ENCODE measurements at regions not wholly inside any gene's neighbourhood (a gene's known extent, or its start where the extent isn't known, plus 50 kb on each side); places are given as distances from the start of the nearest gene placed in this dataset.

DNA sequence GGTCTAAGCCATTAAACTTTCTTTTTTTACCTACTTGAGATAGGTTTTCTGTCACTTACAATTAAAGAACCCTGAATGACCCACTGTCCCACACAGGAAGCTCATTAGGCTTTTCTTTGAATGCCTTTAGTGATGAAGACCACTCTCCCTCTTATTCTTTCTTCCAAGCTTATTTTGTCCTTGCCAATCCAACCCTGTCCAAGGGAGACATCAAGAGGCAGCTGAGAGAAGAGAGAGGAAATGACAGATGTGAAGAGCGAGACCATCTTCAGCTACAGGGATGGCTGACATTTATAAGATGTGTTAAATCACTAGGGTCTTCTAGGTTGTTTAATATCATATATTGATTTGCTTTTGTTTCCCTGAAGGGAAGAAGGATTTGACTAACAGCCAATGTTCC is 133.5 kb downstream of the FAM114A2 start:
- no peak overlapping the region for H3K4me3 ChIP-seq (ENCODE audit: low read depth, low read length)
- no peak for DNase-seq (ENCODE audit: low read depth)
- TF ChIP-seq, protein P1, sequence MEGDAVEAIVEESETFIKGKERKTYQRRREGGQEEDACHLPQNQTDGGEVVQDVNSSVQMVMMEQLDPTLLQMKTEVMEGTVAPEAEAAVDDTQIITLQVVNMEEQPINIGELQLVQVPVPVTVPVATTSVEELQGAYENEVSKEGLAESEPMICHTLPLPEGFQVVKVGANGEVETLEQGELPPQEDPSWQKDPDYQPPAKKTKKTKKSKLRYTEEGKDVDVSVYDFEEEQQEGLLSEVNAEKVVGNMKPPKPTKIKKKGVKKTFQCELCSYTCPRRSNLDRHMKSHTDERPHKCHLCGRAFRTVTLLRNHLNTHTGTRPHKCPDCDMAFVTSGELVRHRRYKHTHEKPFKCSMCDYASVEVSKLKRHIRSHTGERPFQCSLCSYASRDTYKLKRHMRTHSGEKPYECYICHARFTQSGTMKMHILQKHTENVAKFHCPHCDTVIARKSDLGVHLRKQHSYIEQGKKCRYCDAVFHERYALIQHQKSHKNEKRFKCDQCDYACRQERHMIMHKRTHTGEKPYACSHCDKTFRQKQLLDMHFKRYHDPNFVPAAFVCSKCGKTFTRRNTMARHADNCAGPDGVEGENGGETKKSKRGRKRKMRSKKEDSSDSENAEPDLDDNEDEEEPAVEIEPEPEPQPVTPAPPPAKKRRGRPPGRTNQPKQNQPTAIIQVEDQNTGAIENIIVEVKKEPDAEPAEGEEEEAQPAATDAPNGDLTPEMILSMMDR (IDR thresholded peaks at IDR 0.05; ENCODE audit: insufficient read depth, low read length) = no peak

DNA sequence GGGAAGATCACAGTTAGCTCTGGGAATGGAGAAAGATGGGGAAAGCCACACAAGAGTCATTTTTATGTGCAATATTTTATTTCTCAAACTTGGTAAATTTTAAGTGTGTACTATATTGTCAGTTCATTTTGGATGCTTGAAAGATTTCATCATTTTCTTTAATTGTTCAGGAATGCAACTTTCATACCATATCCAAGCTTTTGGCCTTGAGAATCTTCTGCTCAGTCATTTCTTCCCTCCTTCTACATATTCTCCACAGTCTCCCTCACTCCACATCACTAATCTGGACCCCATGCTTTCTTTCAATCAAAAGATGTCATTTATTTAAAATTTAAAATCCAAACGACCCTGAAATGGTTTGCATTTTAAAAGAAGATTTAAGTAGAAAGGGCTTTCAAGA is 135.4 kb downstream of the FAM114A2 start:
- DNase-seq (ENCODE audit: low read depth) = no peak
- no peak overlapping the region for H3K4me3 ChIP-seq (ENCODE audit: low read depth, low read length)
- TF ChIP-seq, protein P1 (IDR thresholded peaks at IDR 0.05; ENCODE audit: insufficient read depth, low read length) = no peak

DNA sequence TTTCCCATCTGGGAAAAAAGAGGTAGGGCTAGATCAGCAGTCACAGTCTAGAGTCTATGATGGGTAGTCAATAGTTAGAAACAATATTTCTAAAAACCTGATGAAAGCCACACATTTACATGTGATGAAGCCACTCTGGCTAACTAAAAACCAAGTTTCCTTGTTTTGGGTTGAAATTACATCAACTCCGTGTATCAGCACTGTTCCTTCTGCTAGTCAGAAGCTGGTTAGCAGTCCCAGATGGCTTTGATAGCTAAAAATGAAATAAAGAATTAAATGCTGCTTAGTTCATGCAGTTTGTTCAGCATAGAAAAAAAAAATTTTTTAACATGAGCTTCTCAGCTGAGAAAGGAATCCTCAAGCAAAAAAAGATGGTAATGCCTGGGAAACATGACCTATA is 136.7 kb downstream of the FAM114A2 start:
- H3K4me3 ChIP-seq (ENCODE audit: low read depth, low read length) = no peak overlapping the region
- TF ChIP-seq, protein P1 (IDR thresholded peaks at IDR 0.05; ENCODE audit: insufficient read depth, low read length) = no peak
- peak; percentile 24 for DNase-seq (ENCODE audit: low read depth)

DNA sequence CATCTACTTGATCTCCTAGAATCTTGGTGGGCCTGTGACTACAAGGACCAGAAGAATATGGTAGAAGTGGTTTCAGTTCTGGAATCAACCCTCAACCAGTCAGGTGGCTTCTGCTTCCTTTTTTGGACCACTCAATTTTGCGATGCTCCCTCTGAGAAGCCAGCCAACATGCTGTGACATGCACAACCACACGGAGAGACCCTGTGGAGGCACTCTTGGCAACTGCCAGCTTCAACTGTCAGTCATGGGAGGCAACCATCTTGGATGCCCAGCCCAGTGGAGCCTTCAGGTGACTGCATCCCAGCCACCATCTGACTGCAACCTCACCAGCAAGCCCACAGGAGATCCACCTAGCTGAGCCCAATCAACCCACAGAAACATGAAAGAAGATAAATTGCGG is 137.3 kb downstream of the FAM114A2 start:
- DNase-seq (ENCODE audit: low read depth) = no peak
- H3K4me3 ChIP-seq (ENCODE audit: low read depth, low read length) = no peak overlapping the region
- TF ChIP-seq, protein P1 (IDR thresholded peaks at IDR 0.05; ENCODE audit: insufficient read depth, low read length) = no peak

DNA sequence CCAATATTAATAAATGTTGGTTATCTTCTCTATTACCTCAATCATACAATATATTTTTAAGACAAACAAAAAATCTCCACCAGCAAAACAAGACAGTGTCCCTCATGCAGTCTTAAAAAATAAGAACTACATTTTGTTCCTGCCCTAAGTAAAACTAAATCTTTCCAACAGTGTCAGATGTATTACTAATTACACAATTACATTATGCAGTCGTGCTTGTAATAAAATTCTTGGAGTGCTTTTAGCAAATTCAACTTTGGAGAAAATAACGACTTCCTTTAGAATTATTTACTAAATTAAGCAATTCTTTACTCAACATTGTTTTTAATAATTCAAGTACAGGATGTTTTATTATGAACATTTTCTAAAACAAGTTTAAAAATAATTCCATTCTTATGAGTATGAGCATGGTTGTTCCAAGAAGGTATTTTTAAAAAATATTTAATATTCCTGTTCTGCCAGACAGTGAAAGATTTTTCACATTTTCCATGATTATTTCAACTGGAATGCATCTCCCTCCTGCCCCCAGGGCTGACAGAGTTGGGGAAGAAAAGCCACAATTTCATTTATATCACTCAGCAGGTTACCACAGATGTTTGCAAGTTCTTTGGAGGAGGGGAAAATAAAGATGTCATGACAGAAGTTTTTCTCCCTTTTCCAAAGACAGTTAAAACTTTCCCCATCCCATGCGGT is 137.9 kb downstream of the FAM114A2 start:
- no peak overlapping the region for H3K4me3 ChIP-seq (ENCODE audit: low read depth, low read length)

DNA sequence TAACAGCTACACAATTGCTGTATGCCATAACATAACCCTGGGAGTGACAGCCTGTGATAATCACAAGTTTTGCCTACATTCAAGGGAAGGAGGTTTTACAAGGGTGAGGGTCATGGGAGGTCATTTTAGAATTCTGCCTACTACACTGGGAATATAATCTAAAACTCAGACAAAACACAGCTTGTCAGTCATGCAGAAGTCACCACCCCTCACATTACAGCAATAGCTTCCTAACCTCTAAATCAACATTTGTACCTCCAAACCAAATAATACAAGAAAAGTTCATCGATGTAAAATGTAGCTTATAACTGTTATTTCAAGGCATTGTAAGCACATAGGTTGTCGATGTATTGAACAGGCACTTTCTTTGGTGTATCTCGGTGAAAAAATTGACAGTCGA is 139.0 kb downstream of the FAM114A2 start:
- DNase-seq (ENCODE audit: low read depth) = no peak
- TF ChIP-seq, protein P1 (IDR thresholded peaks at IDR 0.05; ENCODE audit: insufficient read depth, low read length) = no peak
- no peak overlapping the region for H3K4me3 ChIP-seq (ENCODE audit: low read depth, low read length)

More for the DNA sequence above, 137.9 kb downstream of the FAM114A2 start:
- DNase-seq (ENCODE audit: low read depth) = peak; percentile 75
- TF ChIP-seq, protein P1 (IDR thresholded peaks at IDR 0.05; ENCODE audit: insufficient read depth, low read length) = no peak

DNA sequence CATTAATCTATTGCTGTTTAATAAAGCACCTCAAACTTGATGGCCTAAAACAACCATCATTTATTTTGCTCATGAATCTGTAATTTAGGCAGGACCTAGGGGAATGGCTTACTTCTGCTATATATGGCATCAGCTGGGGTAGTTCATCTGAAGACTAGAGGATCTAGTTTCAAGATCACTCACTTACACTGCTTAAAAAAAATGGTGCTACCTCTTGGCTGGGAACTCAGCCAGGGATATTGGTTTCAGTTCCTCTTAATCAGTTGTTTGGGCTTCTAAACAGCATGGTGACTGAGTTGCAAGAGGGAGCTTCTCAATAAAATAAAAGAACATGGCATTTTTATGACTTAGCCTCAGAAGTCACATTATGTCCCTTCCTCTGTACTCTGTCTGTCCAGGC is 142.0 kb downstream of the FAM114A2 start:
- DNase-seq (ENCODE audit: low read depth) = peak; percentile 30
- no peak overlapping the region for H3K4me3 ChIP-seq (ENCODE audit: low read depth, low read length)
- TF ChIP-seq, protein P1 (IDR thresholded peaks at IDR 0.05; ENCODE audit: insufficient read depth, low read length) = no peak

Data from fibroblast of the aortic adventitia (primary cell).